Stimulated activated CD8-positive, alpha-beta memory T cell treated with anti-CD3 and anti-CD28 coated beads, Interleukin-7, amount 100 ng/mL, for 4 hours (primary cell): ENCODE measurements at regions not wholly inside any gene's neighbourhood (a gene's known extent, or its start where the extent isn't known, plus 50 kb on each side); places are given as distances from the start of the nearest gene placed in this dataset.

Experiments
- DNase-seq, 2 donors: peaks; one replicate each; pipeline ENCODE4 v3.0.0-alpha.2; 2020; ENCODE audit warnings: low read depth in 2 of 2

- DNase-seq = no peak
Observed at GRCh38 chr2:5751873-5752482, 59.8 kb downstream of the SOX11 start.

DNA sequence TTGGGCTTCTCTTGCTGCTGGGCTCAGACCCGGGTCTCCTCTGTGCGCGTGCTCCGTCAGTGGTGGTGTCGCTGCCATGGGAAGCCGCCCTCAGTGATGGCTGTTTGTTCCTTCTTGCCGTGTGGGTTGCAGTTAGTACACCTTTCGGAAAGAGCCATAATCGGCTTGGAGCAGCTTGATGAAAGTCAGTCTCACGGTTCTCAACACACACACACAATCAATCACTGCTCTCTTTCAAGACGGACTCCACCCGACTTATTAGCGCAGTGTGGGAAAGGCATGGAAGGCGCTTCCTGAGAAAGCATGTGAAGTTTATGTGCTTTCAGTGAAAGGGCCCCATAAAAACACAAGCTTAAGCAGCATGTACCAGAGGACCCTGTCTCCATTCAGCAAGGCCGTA, 64.1 kb downstream of the SOX11 start:
- no peak for DNase-seq

GRCh38 chr2:5758346-5758745, 66.2 kb downstream of the SOX11 start:
- no peak for DNase-seq

- DNase-seq = no peak
Observed at GRCh38 chr2:5759949-5760348, 67.8 kb downstream of the SOX11 start.

DNA sequence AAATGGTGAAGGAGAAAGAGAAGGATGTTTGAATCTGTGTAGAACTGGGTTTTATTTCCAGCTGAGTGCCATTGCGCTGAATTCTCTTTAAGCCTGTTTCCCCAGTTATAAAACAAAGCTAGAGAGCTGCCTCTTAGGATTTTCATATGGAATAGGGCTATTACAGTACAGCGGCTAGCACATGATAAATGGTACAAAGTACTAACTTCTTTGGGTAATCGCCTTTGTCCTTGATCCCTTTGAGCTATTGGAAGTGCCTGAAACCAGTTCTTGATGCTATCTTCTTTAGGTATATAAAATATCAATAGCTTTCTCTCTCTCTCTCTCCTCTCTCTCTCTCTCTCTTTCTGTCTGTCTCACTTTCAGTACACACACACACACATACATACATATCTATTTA, 71.3 kb downstream of the SOX11 start:
- no peak for DNase-seq

GRCh38 chr2:5764041-5764440, 71.9 kb downstream of the SOX11 start:
- no peak for DNase-seq

DNA sequence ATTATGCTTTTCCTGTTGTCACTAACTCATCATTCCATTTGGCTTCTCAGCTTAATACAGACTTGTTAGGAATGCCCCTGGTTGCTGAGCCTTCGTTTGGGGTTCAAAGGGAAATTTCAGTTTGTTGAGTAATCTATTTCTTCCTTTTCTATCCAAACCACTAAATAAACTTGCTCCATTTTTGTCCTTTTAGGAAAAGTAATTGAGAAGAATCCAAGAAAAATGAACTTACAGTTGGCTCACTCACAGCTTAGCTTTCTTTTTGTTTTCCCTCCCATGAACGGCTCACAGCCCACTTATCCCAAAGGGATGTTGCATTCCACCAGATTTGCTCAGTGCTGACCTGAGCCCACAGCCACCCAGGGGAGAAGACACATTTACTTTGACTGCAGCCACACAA, 73.9 kb downstream of the SOX11 start:
- DNase-seq = no peak

GRCh38 chr2:5766561-5766960, 74.4 kb downstream of the SOX11 start:
- no peak for DNase-seq

GRCh38 chr2:5777131-5777535, 84.9 kb downstream of the SOX11 start:
- no peak for DNase-seq

DNA sequence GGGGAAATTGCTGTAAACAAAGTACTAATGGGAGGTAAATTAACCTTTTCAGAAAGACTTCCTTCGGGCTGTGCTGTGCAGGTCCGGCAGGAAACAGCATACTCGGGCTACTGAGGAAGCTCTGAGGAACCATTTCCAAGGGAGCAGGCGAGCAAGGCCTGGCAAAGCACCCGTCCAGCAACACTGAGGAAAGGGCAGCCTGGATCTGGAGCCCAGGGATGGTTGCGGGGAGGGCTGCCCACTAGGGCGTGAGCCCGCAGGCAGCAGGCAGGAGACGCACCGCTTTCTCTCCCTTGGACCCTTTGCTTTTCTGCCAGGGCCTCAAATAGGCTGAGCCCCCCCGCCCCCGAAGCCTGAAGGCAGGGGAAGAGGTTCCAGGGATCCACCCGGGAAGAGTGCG, 89.5 kb downstream of the SOX11 start:
- DNase-seq = no peak

GRCh38 chr2:5782103-5782502, 89.9 kb downstream of the SOX11 start:
- DNase-seq = no peak

GRCh38 chr2:5788447-5788846, 96.3 kb downstream of the SOX11 start:
- DNase-seq = no peak

GRCh38 chr2:5791371-5791770, 99.2 kb downstream of the SOX11 start:
- DNase-seq = no peak

- no peak for DNase-seq
Observed at GRCh38 chr2:5794012-5794411, 101.8 kb downstream of the SOX11 start.

GRCh38 chr2:5798084-5798483, 105.9 kb downstream of the SOX11 start:
- DNase-seq = no peak

DNA sequence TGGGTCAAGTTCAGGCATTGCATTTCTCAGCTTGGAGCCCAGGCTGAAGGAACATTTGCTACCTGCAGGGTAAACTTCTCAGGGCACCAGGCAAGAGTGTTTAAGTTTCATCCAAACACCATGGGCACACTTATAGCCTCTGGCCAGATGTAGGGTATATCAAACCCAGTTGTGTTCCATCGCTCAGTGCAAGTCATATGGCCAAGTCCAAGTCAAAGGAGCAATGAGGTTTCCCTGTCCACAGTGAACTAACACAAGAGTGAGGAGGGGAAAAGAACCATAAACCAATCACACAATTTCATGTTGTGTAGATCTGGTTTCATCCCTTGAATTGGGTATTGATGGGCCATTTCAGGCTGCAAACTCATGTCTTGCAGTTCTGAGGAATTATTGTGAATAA, 107.2 kb downstream of the SOX11 start:
- no peak for DNase-seq

GRCh38 chr2:5803547-5803946, 111.4 kb downstream of the SOX11 start:
- DNase-seq = no peak

DNA sequence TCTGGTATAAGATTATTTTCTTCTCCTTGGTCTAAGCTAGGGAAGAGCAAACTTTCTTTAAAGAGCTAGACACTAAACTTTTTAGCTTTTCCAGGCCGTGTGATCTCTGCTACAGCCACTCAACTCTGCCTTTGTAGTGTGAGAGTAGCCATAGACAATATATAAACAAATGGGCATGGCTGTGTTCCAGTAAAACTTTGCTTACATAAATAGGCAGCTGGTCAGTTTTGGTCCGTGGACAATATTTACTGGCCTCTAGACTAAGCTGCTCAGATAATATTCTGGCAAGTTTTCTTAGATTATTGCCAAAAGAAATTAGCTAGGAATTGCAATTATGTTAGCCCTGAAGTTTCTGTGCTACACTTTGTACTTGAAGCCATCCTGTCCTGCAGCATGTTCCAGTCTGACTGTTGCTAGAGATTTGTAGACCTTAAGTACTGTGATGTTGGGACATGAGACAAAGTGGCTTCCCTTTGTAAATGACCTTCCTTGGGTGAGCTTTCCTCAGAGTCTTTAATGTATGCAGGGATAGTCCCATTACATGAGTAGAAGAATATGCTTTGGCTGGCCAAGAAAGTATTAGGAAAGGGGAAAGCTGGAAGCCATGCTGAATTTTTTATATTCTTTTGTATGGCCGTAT, 126.9 kb downstream of the SOX11 start:
- DNase-seq = no peak

DNA sequence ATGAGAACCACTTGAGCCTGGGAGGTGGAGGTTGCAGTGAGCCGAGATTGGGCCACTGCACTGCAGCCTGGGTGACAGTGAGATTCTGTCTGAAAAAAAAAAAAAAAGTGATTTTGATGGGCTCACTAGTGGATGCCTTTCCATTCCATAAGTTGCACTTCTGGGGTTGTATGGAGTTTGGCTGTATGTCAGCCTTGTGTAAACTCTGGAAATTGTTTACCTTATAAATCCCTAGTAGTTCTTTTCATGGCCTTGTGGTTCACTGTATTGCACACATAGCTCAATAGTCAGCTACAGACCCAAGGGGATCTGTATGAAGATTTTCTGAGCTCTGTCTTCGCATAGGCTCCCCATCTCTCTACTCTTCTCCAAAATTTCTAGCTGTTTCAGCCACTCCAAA, 131.9 kb downstream of the SOX11 start:
- DNase-seq = no peak

- no peak for DNase-seq
Observed at GRCh38 chr2:5825686-5826085, 133.5 kb downstream of the SOX11 start.

DNA sequence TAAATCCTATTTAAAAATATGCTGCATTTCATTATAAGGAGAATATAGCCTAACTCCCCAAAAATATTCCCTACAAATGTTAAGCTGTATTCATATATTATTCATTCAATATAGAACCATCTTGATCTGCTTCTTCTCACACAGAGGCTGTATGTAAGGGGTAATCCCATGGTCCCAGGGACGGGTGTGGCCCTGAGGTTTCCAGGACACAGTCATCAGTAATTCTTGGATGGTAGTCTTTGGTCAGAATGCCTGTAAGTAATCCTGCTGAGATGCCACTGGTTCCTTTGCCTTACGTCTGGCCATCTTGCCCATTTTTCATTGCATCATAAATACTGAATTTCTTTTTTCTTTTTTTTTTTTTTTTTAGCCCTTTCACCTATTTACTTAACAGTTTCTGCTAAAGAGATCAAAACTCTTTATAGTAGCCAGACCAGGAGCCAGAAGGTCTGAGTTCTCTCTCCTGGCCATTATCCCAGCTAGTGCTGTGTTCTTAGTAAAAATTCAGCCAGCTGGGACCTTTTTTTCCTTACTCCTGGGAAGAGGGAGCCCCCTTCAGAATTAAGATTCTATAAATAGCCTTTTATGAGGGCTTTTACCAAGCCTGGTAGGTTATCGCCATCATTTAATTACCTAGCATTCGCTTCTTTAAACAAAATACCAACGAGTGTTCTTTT, 134.9 kb downstream of the SOX11 start:
- no peak for DNase-seq

GRCh38 chr2:5834501-5834900, 142.3 kb downstream of the SOX11 start:
- DNase-seq = no peak

- DNase-seq = no peak
Observed at GRCh38 chr2:5839550-5839949, 147.4 kb downstream of the SOX11 start.
